ENCODE measurements at regions not wholly inside any gene's neighbourhood (a gene's known extent, or its start where the extent isn't known, plus 50 kb on each side); places are given as distances from the start of the nearest gene placed in this dataset.

DNA sequence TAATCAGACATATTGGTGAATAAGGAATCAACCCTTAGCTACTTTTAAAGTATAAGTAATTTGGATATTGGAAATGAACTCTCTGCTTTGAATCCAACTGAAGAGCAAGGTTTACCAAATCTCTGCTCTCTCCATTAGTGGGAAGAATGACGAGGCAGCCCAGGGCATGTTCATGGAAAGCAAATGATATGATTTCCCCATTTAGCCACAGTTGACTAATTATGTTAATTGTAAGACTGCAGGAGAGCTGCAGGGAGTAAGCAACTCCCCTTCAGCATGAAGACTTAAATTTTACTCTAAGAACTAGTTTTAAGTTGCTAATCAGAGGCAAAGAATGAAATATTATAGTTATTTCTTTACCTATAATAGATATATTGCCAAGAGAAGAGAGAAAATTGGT is 194.3 kb upstream of the CD180 start:
- no peak for TF ChIP-seq EZH2 (IDR thresholded peaks at IDR 0.05; ENCODE audit: borderline replicate concordance, low read depth, low read length, severe bottlenecking)
- TF ChIP-seq, protein P1, sequence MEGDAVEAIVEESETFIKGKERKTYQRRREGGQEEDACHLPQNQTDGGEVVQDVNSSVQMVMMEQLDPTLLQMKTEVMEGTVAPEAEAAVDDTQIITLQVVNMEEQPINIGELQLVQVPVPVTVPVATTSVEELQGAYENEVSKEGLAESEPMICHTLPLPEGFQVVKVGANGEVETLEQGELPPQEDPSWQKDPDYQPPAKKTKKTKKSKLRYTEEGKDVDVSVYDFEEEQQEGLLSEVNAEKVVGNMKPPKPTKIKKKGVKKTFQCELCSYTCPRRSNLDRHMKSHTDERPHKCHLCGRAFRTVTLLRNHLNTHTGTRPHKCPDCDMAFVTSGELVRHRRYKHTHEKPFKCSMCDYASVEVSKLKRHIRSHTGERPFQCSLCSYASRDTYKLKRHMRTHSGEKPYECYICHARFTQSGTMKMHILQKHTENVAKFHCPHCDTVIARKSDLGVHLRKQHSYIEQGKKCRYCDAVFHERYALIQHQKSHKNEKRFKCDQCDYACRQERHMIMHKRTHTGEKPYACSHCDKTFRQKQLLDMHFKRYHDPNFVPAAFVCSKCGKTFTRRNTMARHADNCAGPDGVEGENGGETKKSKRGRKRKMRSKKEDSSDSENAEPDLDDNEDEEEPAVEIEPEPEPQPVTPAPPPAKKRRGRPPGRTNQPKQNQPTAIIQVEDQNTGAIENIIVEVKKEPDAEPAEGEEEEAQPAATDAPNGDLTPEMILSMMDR (IDR thresholded peaks at IDR 0.05; ENCODE audit: extremely low read depth in 1 of 2, insufficient read depth in 1 of 2, low read depth in 1 of 2, low read length in 2 of 2): no peak
- TF ChIP-seq POLR2AphosphoS5 (IDR thresholded peaks at IDR 0.05; ENCODE audit: insufficient read depth, low read depth, low read length): no peak
- no peak for TF ChIP-seq POLR2A (IDR thresholded peaks at IDR 0.05; ENCODE audit: low read depth, low read length)
- no peak for TF ChIP-seq FOS (IDR thresholded peaks at IDR 0.05; ENCODE audit: borderline replicate concordance, insufficient read depth, low read length)
- no peak for TF ChIP-seq JUN (IDR thresholded peaks at IDR 0.05; ENCODE audit: borderline replicate concordance, insufficient read depth, insufficient read length, low read depth)
- TF ChIP-seq, protein P2, sequence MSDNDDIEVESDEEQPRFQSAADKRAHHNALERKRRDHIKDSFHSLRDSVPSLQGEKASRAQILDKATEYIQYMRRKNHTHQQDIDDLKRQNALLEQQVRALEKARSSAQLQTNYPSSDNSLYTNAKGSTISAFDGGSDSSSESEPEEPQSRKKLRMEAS (IDR thresholded peaks at IDR 0.05; ENCODE audit: insufficient read depth, insufficient read length): no peak

Measured in endothelial cell of umbilical vein (primary cell).